ENCODE measurements at regions not wholly inside any gene's neighbourhood (a gene's known extent, or its start where the extent isn't known, plus 50 kb on each side); places are given as distances from the start of the nearest gene placed in this dataset.
A peak's percentile ranks its signal among the peaks of the same experiment; 100 is the strongest.
"Not testable (repeated sequence)": the region's sequence is repeated elsewhere in the genome, so short reads cannot be mapped to it uniquely, and the experiment has no call there.

GRCh38 chr10:21385996-21386585, 139.4 kb downstream of the SKIDA1 start:
- H3K4me3 ChIP-seq (ENCODE audit: low read depth, low read length): no peak overlapping the region
- TF ChIP-seq CTCF (IDR thresholded peaks at IDR 0.05; ENCODE audit: low read depth, low read length, missing control alignments): no peak
- no peak for DNase-seq (ENCODE audit: low read depth)
- in situ Hi-C loops (cut with HindIII; ENCODE audit: low sequenced_read_pairs): no loop called here

- DNase-seq (ENCODE audit: low read depth): no peak
- H3K4me3 ChIP-seq (ENCODE audit: low read depth, low read length): no peak overlapping the region
- no peak for TF ChIP-seq CTCF (IDR thresholded peaks at IDR 0.05; ENCODE audit: low read depth, low read length, missing control alignments)
- in situ Hi-C loops (cut with HindIII; ENCODE audit: low sequenced_read_pairs): no loop called here
Measured at GRCh38 chr10:21385536-21385935, 139.9 kb downstream of the SKIDA1 start.

GRCh38 chr10:21379143-21379542, 146.3 kb downstream of the SKIDA1 start:
- DNase-seq (ENCODE audit: low read depth): no peak
- no peak for TF ChIP-seq CTCF (IDR thresholded peaks at IDR 0.05; ENCODE audit: low read depth, low read length, missing control alignments)
- in situ Hi-C loops (cut with HindIII; ENCODE audit: low sequenced_read_pairs): no loop called here
- no peak overlapping the region for H3K4me3 ChIP-seq (ENCODE audit: low read depth, low read length)

GRCh38 chr10:21375274-21375673, 150.2 kb downstream of the SKIDA1 start:
- in situ Hi-C loops (cut with HindIII; ENCODE audit: low sequenced_read_pairs): not testable (repeated sequence)

GRCh38 chr10:21373881-21374280, 151.6 kb downstream of the SKIDA1 start:
- DNase-seq (ENCODE audit: low read depth); H3K4me3 ChIP-seq (ENCODE audit: low read depth, low read length); in situ Hi-C loops (cut with HindIII; ENCODE audit: low sequenced_read_pairs): not testable (repeated sequence)

More at GRCh38 chr10:21375274-21375673, 150.2 kb downstream of the SKIDA1 start:
- not testable (repeated sequence) for DNase-seq (ENCODE audit: low read depth); H3K4me3 ChIP-seq (ENCODE audit: low read depth, low read length)

- peak; percentile 93 for DNase-seq (ENCODE audit: low read depth)
- in situ Hi-C loops (cut with HindIII; ENCODE audit: low sequenced_read_pairs): no loop called here
- TF ChIP-seq CTCF (IDR thresholded peaks at IDR 0.05; ENCODE audit: low read depth, low read length, missing control alignments): no peak
- no peak overlapping the region for H3K4me3 ChIP-seq (ENCODE audit: low read depth, low read length)
Measured at GRCh38 chr10:21372651-21373410, 152.7 kb downstream of the SKIDA1 start.

- no peak for TF ChIP-seq CTCF (IDR thresholded peaks at IDR 0.05; ENCODE audit: low read depth, low read length, missing control alignments)
- no peak overlapping the region for H3K4me3 ChIP-seq (ENCODE audit: low read depth, low read length)
- in situ Hi-C loops (cut with HindIII; ENCODE audit: low sequenced_read_pairs): no loop called here
- DNase-seq (ENCODE audit: low read depth): no peak
Measured at GRCh38 chr10:21369697-21370096, 155.8 kb downstream of the SKIDA1 start.
